ENCODE measurements at regions not wholly inside any gene's neighbourhood (a gene's known extent, or its start where the extent isn't known, plus 50 kb on each side); places are given as distances from the start of the nearest gene placed in this dataset.

DNA sequence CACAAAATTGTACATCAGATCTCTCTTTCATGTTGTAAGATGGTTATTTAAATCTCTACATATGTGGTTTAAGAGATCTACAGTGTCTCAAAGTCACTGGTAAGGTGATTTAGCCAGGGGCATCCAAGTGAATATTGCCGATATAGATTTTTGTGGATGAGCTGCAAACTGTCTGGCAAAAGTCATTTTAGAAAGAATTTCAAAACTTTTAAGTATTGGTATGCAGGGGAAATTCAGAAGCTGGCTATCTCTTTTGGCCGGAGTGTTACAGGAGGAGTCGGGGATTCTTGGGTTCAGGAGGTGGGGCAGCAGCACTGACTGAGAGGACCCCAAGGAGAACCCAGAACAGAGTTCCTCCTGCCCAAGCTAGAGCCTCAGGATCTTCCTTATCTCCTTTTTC, 69.9 kb downstream of the PTHLH start:
- 96% methylated on average over 3 of the region's 3 CpGs for WGBS (ENCODE audit: insufficient coverage, insufficient replicate concordance, low lambda C conversion rate, missing lambda C conversion rate)
- ChIA-PET CTCF (interaction anchor here (0.9 to 1.3 kb wide), 2 partner anchors 11 to 30 kb away, joined by 3 to 4 read pairs; no protein-coding TSS in a partner anchor), POLR2A (no interaction called here), RAD21 (ENCODE audit: unreplicated experiment) (no interaction called here), SMC1A (ENCODE audit: uncharacterized antibody, unreplicated experiment) (no interaction called here)
- Histone ChIP-seq H3K79me2 (ENCODE audit: control insufficient read depth, insufficient read depth, low read length) (no peaks in the 10 kb centered on the region), H2AFZ (ENCODE audit: control insufficient read depth, low read depth, low read length) (no peak overlapping the region), H3K4me2 (ENCODE audit: control insufficient read depth, insufficient read depth) (no peak overlapping the region), H3K4me1 (ENCODE audit: control insufficient read depth, insufficient read depth, low read length) (peaks cover 4% of the 10 kb centered on the region), H3K4me3 (no peak overlapping the region), H3K9me3 (replicated peaks; ENCODE audit: control insufficient read depth, insufficient read depth, low read length) (no peaks in the 10 kb centered on the region; the same call in 2 of the 3 replicates), H4K20me1 (ENCODE audit: control insufficient read depth, insufficient read depth) (no peaks in the 10 kb centered on the region), H3K9ac (ENCODE audit: control insufficient read depth, insufficient read depth, low read length) (no peak overlapping the region), H3K27ac (ENCODE audit: control insufficient read depth, insufficient read depth) (no peak overlapping the region), H3K27me3 (replicated peaks in 1 of 2; ENCODE audit: control insufficient read depth in 2 of 2, insufficient read depth in 2 of 2, low read length in 1 of 2) (no peaks in the 10 kb centered on the region), H3K36me3 (ENCODE audit: control insufficient read depth in 2 of 2, insufficient read depth in 2 of 2, low read length in 1 of 2) (no peaks in the 10 kb centered on the region)
- ATAC-seq (no peak), DNase-seq (ENCODE audit: low read depth, low spot score) (no peak), FAIRE-seq (no peak)
- in situ Hi-C loops (cut with MboI) (no loop called here), intact Hi-C loops (cut with micrococcal nuclease; ENCODE audit: unreplicated experiment) (no loop called here)
- no TSS peak for BruUV-seq (replicated peaks)
- TF ChIP-seq JUNB (IDR thresholded peaks at IDR 0.05), result no peak
- TF ChIP-seq CEBPB (IDR thresholded peaks at IDR 0.05; ENCODE audit: borderline replicate concordance in 1 of 2, low read depth in 2 of 2, low read length in 2 of 2), result no peak
- TF ChIP-seq SIX5 (IDR thresholded peaks at IDR 0.05; ENCODE audit: low read depth, low read length, severe bottlenecking), result no peak
- TF ChIP-seq, protein P1, sequence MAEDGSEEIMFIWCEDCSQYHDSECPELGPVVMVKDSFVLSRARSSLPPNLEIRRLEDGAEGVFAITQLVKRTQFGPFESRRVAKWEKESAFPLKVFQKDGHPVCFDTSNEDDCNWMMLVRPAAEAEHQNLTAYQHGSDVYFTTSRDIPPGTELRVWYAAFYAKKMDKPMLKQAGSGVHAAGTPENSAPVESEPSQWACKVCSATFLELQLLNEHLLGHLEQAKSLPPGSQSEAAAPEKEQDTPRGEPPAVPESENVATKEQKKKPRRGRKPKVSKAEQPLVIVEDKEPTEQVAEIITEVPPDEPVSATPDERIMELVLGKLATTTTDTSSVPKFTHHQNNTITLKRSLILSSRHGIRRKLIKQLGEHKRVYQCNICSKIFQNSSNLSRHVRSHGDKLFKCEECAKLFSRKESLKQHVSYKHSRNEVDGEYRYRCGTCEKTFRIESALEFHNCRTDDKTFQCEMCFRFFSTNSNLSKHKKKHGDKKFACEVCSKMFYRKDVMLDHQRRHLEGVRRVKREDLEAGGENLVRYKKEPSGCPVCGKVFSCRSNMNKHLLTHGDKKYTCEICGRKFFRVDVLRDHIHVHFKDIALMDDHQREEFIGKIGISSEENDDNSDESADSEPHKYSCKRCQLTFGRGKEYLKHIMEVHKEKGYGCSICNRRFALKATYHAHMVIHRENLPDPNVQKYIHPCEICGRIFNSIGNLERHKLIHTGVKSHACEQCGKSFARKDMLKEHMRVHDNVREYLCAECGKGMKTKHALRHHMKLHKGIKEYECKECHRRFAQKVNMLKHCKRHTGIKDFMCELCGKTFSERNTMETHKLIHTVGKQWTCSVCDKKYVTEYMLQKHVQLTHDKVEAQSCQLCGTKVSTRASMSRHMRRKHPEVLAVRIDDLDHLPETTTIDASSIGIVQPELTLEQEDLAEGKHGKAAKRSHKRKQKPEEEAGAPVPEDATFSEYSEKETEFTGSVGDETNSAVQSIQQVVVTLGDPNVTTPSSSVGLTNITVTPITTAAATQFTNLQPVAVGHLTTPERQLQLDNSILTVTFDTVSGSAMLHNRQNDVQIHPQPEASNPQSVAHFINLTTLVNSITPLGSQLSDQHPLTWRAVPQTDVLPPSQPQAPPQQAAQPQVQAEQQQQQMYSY (CRISPR knock-in tag; IDR thresholded peaks at IDR 0.05), result no peak
- TF ChIP-seq, protein P2, sequence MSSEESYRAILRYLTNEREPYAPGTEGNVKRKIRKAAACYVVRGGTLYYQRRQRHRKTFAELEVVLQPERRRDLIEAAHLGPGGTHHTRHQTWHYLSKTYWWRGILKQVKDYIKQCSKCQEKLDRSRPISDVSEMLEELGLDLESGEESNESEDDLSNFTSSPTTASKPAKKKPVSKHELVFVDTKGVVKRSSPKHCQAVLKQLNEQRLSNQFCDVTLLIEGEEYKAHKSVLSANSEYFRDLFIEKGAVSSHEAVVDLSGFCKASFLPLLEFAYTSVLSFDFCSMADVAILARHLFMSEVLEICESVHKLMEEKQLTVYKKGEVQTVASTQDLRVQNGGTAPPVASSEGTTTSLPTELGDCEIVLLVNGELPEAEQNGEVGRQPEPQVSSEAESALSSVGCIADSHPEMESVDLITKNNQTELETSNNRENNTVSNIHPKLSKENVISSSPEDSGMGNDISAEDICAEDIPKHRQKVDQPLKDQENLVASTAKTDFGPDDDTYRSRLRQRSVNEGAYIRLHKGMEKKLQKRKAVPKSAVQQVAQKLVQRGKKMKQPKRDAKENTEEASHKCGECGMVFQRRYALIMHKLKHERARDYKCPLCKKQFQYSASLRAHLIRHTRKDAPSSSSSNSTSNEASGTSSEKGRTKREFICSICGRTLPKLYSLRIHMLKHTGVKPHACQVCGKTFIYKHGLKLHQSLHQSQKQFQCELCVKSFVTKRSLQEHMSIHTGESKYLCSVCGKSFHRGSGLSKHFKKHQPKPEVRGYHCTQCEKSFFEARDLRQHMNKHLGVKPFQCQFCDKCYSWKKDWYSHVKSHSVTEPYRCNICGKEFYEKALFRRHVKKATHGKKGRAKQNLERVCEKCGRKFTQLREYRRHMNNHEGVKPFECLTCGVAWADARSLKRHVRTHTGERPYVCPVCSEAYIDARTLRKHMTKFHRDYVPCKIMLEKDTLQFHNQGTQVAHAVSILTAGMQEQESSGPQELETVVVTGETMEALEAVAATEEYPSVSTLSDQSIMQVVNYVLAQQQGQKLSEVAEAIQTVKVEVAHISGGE (CRISPR knock-in tag; IDR thresholded peaks at IDR 0.05), result no peak
- TF ChIP-seq TBL1XR1 (IDR thresholded peaks at IDR 0.05; ENCODE audit: low read depth, low read length), result no peak
- no peak for TF ChIP-seq YY1 (IDR thresholded peaks at IDR 0.05; ENCODE audit: low read depth, low read length)
- TF ChIP-seq, protein P3, sequence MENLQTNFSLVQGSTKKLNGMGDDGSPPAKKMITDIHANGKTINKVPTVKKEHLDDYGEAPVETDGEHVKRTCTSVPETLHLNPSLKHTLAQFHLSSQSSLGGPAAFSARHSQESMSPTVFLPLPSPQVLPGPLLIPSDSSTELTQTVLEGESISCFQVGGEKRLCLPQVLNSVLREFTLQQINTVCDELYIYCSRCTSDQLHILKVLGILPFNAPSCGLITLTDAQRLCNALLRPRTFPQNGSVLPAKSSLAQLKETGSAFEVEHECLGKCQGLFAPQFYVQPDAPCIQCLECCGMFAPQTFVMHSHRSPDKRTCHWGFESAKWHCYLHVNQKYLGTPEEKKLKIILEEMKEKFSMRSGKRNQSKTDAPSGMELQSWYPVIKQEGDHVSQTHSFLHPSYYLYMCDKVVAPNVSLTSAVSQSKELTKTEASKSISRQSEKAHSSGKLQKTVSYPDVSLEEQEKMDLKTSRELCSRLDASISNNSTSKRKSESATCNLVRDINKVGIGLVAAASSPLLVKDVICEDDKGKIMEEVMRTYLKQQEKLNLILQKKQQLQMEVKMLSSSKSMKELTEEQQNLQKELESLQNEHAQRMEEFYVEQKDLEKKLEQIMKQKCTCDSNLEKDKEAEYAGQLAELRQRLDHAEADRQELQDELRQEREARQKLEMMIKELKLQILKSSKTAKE (IDR thresholded peaks at IDR 0.05; ENCODE audit: low read depth, poor library complexity, severe bottlenecking), result no peak
- TF ChIP-seq, protein P4, sequence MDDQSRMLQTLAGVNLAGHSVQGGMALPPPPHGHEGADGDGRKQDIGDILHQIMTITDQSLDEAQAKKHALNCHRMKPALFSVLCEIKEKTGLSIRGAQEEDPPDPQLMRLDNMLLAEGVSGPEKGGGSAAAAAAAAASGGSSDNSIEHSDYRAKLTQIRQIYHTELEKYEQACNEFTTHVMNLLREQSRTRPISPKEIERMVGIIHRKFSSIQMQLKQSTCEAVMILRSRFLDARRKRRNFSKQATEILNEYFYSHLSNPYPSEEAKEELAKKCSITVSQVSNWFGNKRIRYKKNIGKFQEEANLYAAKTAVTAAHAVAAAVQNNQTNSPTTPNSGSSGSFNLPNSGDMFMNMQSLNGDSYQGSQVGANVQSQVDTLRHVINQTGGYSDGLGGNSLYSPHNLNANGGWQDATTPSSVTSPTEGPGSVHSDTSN (IDR thresholded peaks at IDR 0.05; ENCODE audit: insufficient replicate concordance, low read depth, low read length), result no peak
- TF ChIP-seq MTA3 (IDR thresholded peaks at IDR 0.05; ENCODE audit: borderline replicate concordance, low read length), result no peak

Data from GM12878 (cell line).